SKM-1 (cell line): ENCODE measurements at regions not wholly inside any gene's neighbourhood (a gene's known extent, or its start where the extent isn't known, plus 50 kb on each side); places are given as distances from the start of the nearest gene placed in this dataset.

Experiments used
- DNase-seq: peaks from one replicate; lab custom pipeline; 2025; ENCODE audit not compliant: unreplicated experiment; lab: John Stamatoyannopoulos, UW

GRCh38 chr14:28061006-28061405 lies 705.6 kb upstream of the FOXG1 start:
- no peak for DNase-seq

GRCh38 chr14:28077021-28077420 lies 689.6 kb upstream of the FOXG1 start:
- DNase-seq: no peak

- no peak for DNase-seq
Measured at GRCh38 chr14:28083389-28083788, 683.2 kb upstream of the FOXG1 start.

GRCh38 chr14:28088125-28088524 lies 678.5 kb upstream of the FOXG1 start:
- no peak for DNase-seq

GRCh38 chr14:28097585-28097984 lies 669.0 kb upstream of the FOXG1 start:
- no peak for DNase-seq

GRCh38 chr14:28098856-28099255 lies 667.7 kb upstream of the FOXG1 start:
- no peak for DNase-seq

GRCh38 chr14:28102001-28102400 lies 664.6 kb upstream of the FOXG1 start:
- no peak for DNase-seq

GRCh38 chr14:28102814-28103213 lies 663.8 kb upstream of the FOXG1 start:
- no peak for DNase-seq

GRCh38 chr14:28113311-28113710 lies 653.3 kb upstream of the FOXG1 start:
- no peak for DNase-seq

GRCh38 chr14:28116716-28117115 lies 649.9 kb upstream of the FOXG1 start:
- no peak for DNase-seq

GRCh38 chr14:28119849-28120248 lies 646.7 kb upstream of the FOXG1 start:
- no peak for DNase-seq

- no peak for DNase-seq
Measured at GRCh38 chr14:28120391-28120790, 646.2 kb upstream of the FOXG1 start.

GRCh38 chr14:28121512-28122297 lies 644.9 kb upstream of the FOXG1 start:
- no peak for DNase-seq

- DNase-seq: no peak
Measured at GRCh38 chr14:28130610-28131284, 635.8 kb upstream of the FOXG1 start.

- DNase-seq: no peak
Measured at GRCh38 chr14:28138341-28138740, 628.2 kb upstream of the FOXG1 start.

GRCh38 chr14:28141662-28142061 lies 624.9 kb upstream of the FOXG1 start:
- DNase-seq: no peak

- DNase-seq: no peak
Measured at GRCh38 chr14:28142400-28143015, 624.1 kb upstream of the FOXG1 start.

GRCh38 chr14:28143316-28143715 lies 623.3 kb upstream of the FOXG1 start:
- no peak for DNase-seq

GRCh38 chr14:28151926-28152325 lies 614.7 kb upstream of the FOXG1 start:
- DNase-seq: no peak

GRCh38 chr14:28152453-28153044 lies 614.0 kb upstream of the FOXG1 start:
- no peak for DNase-seq

GRCh38 chr14:28157289-28157869 lies 609.2 kb upstream of the FOXG1 start:
- no peak for DNase-seq
